IMR-90 (cell line): ENCODE measurements at regions not wholly inside any gene's neighbourhood (a gene's known extent, or its start where the extent isn't known, plus 50 kb on each side); places are given as distances from the start of the nearest gene placed in this dataset.

ENCODE experiments used
- ATAC-seq: fragments of 200-7000 bp; cut with Tn5 transposase; 2 replicates; pipeline ENCODE4 v1.9.1; 2020; ENCODE audit warnings: low read depth, mild to moderate bottlenecking, moderate library complexity
- BruUV-seq: library from RNA; stranded (reverse); fragments of 400-500 nt; replicated peaks from 2 replicates; lab custom pipeline; 2021; lab: Mats Ljungman, UMichigan
- CTCF ChIA-PET: fragments of 300-600 bp; formaldehyde crosslinking; extraction: SDS; loops from one replicate; lab custom pipeline; 2021; ENCODE audit warnings: antibody characterized with exemption; lab: Yijun Ruan, JAX
- POLR2A ChIA-PET: fragments of 300-600 bp; sonication (Branson Sonifier 250); formaldehyde crosslinking; loops from one replicate; lab custom pipeline; 2022; ENCODE audit warnings: antibody characterized with exemption; ENCODE audit not compliant: unreplicated experiment; lab: Charles Lee
- DNase-seq: peaks from one replicate; pipeline ENCODE4 v3.0.0; 2013
- H2AFZ ChIP-seq: replicated peaks from 2 replicates; pipeline ENCODE3; 2013; ENCODE audit warnings: low read length, mild to moderate bottlenecking; ENCODE audit not compliant: poor library complexity
- H2AK5ac ChIP-seq: 2 replicates; pipeline ENCODE4 v1.6.1; 2013; ENCODE audit warnings: low read depth, low read length, inconsistent platforms
- H2AK9ac ChIP-seq: replicated peaks from 2 replicates; pipeline ENCODE3; 2013; ENCODE audit warnings: mild to moderate bottlenecking, low read depth, low read length, moderate library complexity; ENCODE audit not compliant: poor library complexity
- H2BK120ac ChIP-seq: 2 replicates; pipeline ENCODE4 v1.6.1; 2013; ENCODE audit warnings: low read depth, low read length, inconsistent platforms
- H2BK15ac ChIP-seq: 3 replicates; pipeline ENCODE4 v1.6.1; 2013; ENCODE audit warnings: low read depth, low read length, inconsistent platforms
- H2BK20ac ChIP-seq: 2 replicates; pipeline ENCODE4 v1.6.1; 2013; ENCODE audit warnings: low read depth, mild to moderate bottlenecking, inconsistent platforms, low read length, moderate library complexity
- H2BK5ac ChIP-seq: 2 replicates; pipeline ENCODE4 v1.6.1; 2013; ENCODE audit warnings: mild to moderate bottlenecking, low read depth, low read length, inconsistent platforms; ENCODE audit not compliant: poor library complexity, severe bottlenecking
- H3K14ac ChIP-seq: replicated peaks from 2 replicates; pipeline ENCODE4 v1.6.1; 2013; ENCODE audit warnings: low read depth, low read length, inconsistent platforms
- H3K18ac ChIP-seq: 2 replicates; pipeline ENCODE4 v1.6.1; 2013; ENCODE audit warnings: low read depth, low read length, control low read depth
- H3K23ac ChIP-seq: 2 replicates; pipeline ENCODE4 v1.6.1; 2013; ENCODE audit warnings: low read depth, low read length, inconsistent platforms
- H3K27ac ChIP-seq: 2 replicates; pipeline ENCODE4 v1.5.1; 2013; ENCODE audit warnings: mild to moderate bottlenecking, control low read depth, low read length; ENCODE audit not compliant: insufficient read depth
- H3K27me3 ChIP-seq: 2 replicates; pipeline ENCODE4 v1.6.1; 2013; ENCODE audit warnings: low read length; ENCODE audit not compliant: control insufficient read depth, insufficient read depth
- H3K36me3 ChIP-seq: 2 replicates; pipeline ENCODE4 v1.6.1; 2013; ENCODE audit warnings: low read length, mixed read lengths; ENCODE audit not compliant: control insufficient read depth, insufficient read depth
- H3K4ac ChIP-seq: 2 replicates; pipeline ENCODE4 v1.6.1; 2013; ENCODE audit warnings: low read depth, low read length, inconsistent platforms
- H3K4me1 ChIP-seq: 2 replicates; pipeline ENCODE4 v1.6.1; 2013; ENCODE audit warnings: low read length, mixed read lengths; ENCODE audit not compliant: control insufficient read depth, insufficient read depth
- H3K4me2 ChIP-seq: 2 replicates; pipeline ENCODE4 v1.6.1; 2013; ENCODE audit warnings: low read depth, mild to moderate bottlenecking, control low read depth, low read length, moderate library complexity
- H3K4me3 ChIP-seq: 2 replicates; pipeline ENCODE4 v1.5.1; 2013; ENCODE audit warnings: low read depth, mild to moderate bottlenecking, control low read depth, low read length, moderate library complexity; ENCODE audit not compliant: insufficient read depth
- H3K56ac ChIP-seq: 2 replicates; pipeline ENCODE4 v1.6.1; 2013; ENCODE audit warnings: low read length, inconsistent platforms; ENCODE audit not compliant: insufficient read depth; ENCODE audit errors: extremely low read depth
- H3K79me1 ChIP-seq, 2 experiments: 2 replicates each; pipeline ENCODE4 v1.6.1; 2013; ENCODE audit warnings: low read length in 2 of 2, inconsistent platforms in 1 of 2, low read depth in 1 of 2
- H3K9ac ChIP-seq: 2 replicates; pipeline ENCODE4 v1.6.1; 2013; ENCODE audit warnings: low read depth, low read length, control low read depth
- H3K9me1 ChIP-seq: 2 replicates; pipeline ENCODE4 v1.6.1; 2013; ENCODE audit warnings: low read length, inconsistent platforms; ENCODE audit not compliant: insufficient read depth
- H3K9me3 ChIP-seq: 2 replicates; pipeline ENCODE4 v1.6.1; 2013; ENCODE audit warnings: low read length; ENCODE audit not compliant: control insufficient read depth, insufficient read depth
- H4K20me1 ChIP-seq: 2 replicates; pipeline ENCODE4 v1.6.1; 2013; ENCODE audit warnings: low read length, inconsistent platforms; ENCODE audit not compliant: insufficient read depth
- H4K5ac ChIP-seq: 2 replicates; pipeline ENCODE4 v1.6.1; 2013; ENCODE audit warnings: mild to moderate bottlenecking, low read depth, low read length, control low read depth
- H4K8ac ChIP-seq, 2 experiments: 2 replicates each; pipeline ENCODE4 v1.6.1; 2013; ENCODE audit warnings: low read depth in 2 of 2, low read length in 2 of 2, control low read depth in 1 of 2, inconsistent platforms in 1 of 2
- H4K91ac ChIP-seq: 2 replicates; pipeline ENCODE4 v1.6.1; 2013; ENCODE audit warnings: low read depth, low read length, inconsistent platforms; ENCODE audit not compliant: insufficient read depth
- BHLHE40 ChIP-seq: fragments of 150-350 bp; IDR thresholded peaks from 2 replicates; pipeline ENCODE4 v1.6.1; 2016; ENCODE audit warnings: mild to moderate bottlenecking, low read depth, low read length
- CEBPB ChIP-seq: IDR thresholded peaks from 2 replicates; pipeline ENCODE4 v1.6.1; 2012; ENCODE audit warnings: low read depth, low read length, improper control_type of control experiment
- CHD1 ChIP-seq: IDR thresholded peaks from 2 replicates; pipeline ENCODE4 v1.6.1; 2012; ENCODE audit warnings: low read depth, low read length, improper control_type of control experiment
- CTCF ChIP-seq: conservative IDR thresholded peaks from 2 replicates; pipeline ENCODE4 v1.5.1; 2012; ENCODE audit warnings: mild to moderate bottlenecking, low read depth, low read length, improper control_type of control experiment
- ELK1 ChIP-seq: fragments of 150-350 bp; IDR thresholded peaks from 2 replicates; pipeline ENCODE4 v1.6.1; 2016; ENCODE audit warnings: low read depth, mild to moderate bottlenecking, low read length, moderate library complexity, borderline replicate concordance
- FOS ChIP-seq: fragments of 150-350 bp; IDR thresholded peaks from 2 replicates; pipeline ENCODE4 v1.6.1; 2016; ENCODE audit warnings: low read depth, low read length
- MAFK ChIP-seq: IDR thresholded peaks from 2 replicates; pipeline ENCODE4 v1.6.1; 2012; ENCODE audit warnings: low read depth, low read length, improper control_type of control experiment
- MAZ ChIP-seq: IDR thresholded peaks from 2 replicates; pipeline ENCODE4 v1.6.1; 2012; ENCODE audit warnings: low read depth, mild to moderate bottlenecking, low read length, improper control_type of control experiment, moderate library complexity, borderline replicate concordance
- MXI1 ChIP-seq: IDR thresholded peaks from 2 replicates; pipeline ENCODE4 v1.6.1; 2012; ENCODE audit warnings: low read depth, mild to moderate bottlenecking, low read length, moderate library complexity, borderline replicate concordance
- NFE2L2 ChIP-seq: fragments of 150-350 bp; IDR thresholded peaks from 2 replicates; pipeline ENCODE4 v1.6.1; 2016; ENCODE audit warnings: low read depth, mild to moderate bottlenecking, low read length
- POLR2A ChIP-seq: IDR thresholded peaks from 2 replicates; pipeline ENCODE4 v1.6.1; 2012; ENCODE audit warnings: mild to moderate bottlenecking, low read depth, low read length
- RAD21 ChIP-seq: IDR thresholded peaks from 2 replicates; pipeline ENCODE4 v1.6.1; 2012; ENCODE audit warnings: low read length, improper control_type of control experiment
- RCOR1 ChIP-seq: IDR thresholded peaks from 2 replicates; pipeline ENCODE4 v1.6.1; 2012; ENCODE audit warnings: mild to moderate bottlenecking, low read length, improper control_type of control experiment; ENCODE audit not compliant: insufficient replicate concordance
- RFX5 ChIP-seq: IDR thresholded peaks from 2 replicates; pipeline ENCODE4 v1.8.0; 2012; ENCODE audit warnings: low read depth, mild to moderate bottlenecking, low read length, moderate library complexity
- SMC3 ChIP-seq: fragments of 150-350 bp; IDR thresholded peaks from 2 replicates; pipeline ENCODE4 v1.6.1; 2016; ENCODE audit warnings: low read depth, mild to moderate bottlenecking, antibody characterized with exemption, low read length, moderate library complexity
- WGBS, 2 experiments: methylation state at CpG; one replicate each; pipeline versions ENCODE4 v1.1.5 to v1.1.7; 2013; ENCODE audit warnings: missing lambda C conversion rate in 2 of 2; ENCODE audit not compliant: insufficient read length in 1 of 2; ENCODE audit errors: extremely low coverage in 2 of 2; 5-methylcytosine and 5-hydroxymethylcytosine counted together
- dilution Hi-C: fragments of 300-500 bp; cut with HindIII; formaldehyde crosslinking; loops from one replicate; pipeline ENCODE4 v1.14.3; 2018; ENCODE audit warnings: low sequenced_read_pairs; ENCODE audit not compliant: unreplicated experiment
- in situ Hi-C: fragments of 300-500 bp; cut with MboI; formaldehyde crosslinking; loops from 3 replicates; pipeline ENCODE4 v1.14.3; 2019; ENCODE audit warnings: low sequenced_read_pairs, inconsistent platforms, mixed read lengths
- intact Hi-C: fragments of 100-400 bp; cut with micrococcal nuclease; formaldehyde crosslinking; loops from 2 replicates; pipeline ENCODE4 v1.10.0; 2022
- TF ChIP-seq, protein P1 (sequence below): fragments of 150-350 bp; IDR thresholded peaks from 2 replicates; pipeline ENCODE4 v1.6.1; 2017; ENCODE audit warnings: mild to moderate bottlenecking, antibody characterized with exemption, low read length, low read depth

DNA sequence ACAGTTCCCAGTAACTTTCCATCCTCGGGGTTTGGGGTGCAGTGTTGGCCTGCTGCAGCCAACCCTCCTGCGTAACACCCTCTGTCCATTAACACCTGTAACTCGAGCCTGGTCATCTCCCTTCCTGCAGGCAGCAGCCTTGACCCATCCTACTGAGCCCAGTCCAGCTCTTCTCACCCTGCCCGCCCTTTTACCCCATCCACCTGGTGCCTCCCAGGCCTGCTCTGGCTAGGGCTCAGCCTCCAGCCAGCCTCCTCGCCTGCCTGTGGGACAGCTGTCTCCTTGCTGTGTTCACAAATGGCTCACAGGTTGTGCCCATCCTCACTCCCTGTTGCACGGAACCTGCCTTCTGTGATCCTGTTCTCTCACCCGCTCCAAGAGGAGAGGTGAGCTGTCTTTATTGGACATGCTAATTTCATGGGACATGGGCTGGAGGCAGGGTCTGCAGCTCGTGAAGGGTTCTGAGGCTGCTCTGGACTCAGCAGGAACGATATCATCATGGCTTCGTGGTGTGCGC is 277.2 kb upstream of the TCERG1L start:
- in situ Hi-C loops = no loop called here
- CTCF ChIA-PET = no interaction called here
- dilution Hi-C loops = no loop called here

More for the DNA sequence above, 277.2 kb upstream of the TCERG1L start:
- POLR2A ChIA-PET = no interaction called here
- Histone ChIP-seq H3K4me2 (no peak overlapping the region), H3K4ac (no peak overlapping the region), H3K79me1 (no peaks in the 10 kb centered on the region), H4K91ac (no peak overlapping the region), H3K27ac (no peak overlapping the region), H4K20me1 (no peaks in the 10 kb centered on the region), H2AFZ (no peak overlapping the region), H3K56ac (no peak overlapping the region), H3K14ac (no peak overlapping the region), H3K18ac (no peak overlapping the region), H3K9me3 (peaks cover 38% of the 10 kb centered on the region), H3K4me3 (no peak overlapping the region), H2BK15ac (no peak overlapping the region), H4K8ac (no peak overlapping the region), H3K9me1 (no peaks in the 10 kb centered on the region), H2BK120ac (no peak overlapping the region), H3K4me1 (no peaks in the 10 kb centered on the region), H3K23ac (no peak overlapping the region), H2AK5ac (no peak overlapping the region), H3K27me3 (no peaks in the 10 kb centered on the region), H3K36me3 (no peaks in the 10 kb centered on the region), H3K9ac (no peak overlapping the region), H2AK9ac (no peak overlapping the region), H2BK20ac (no peak overlapping the region), H2BK5ac (no peak overlapping the region), H4K5ac (no peak overlapping the region)
- 25% methylated on average over 3 of the region's 11 CpGs; no CpG with 5 or more reads in 1 of the 2 experiments for WGBS, 2 experiments
- intact Hi-C loops = no loop called here
- BruUV-seq = no TSS peak
- DNase-seq (no peak), ATAC-seq (no peak)
- TF ChIP-seq, protein P1, sequence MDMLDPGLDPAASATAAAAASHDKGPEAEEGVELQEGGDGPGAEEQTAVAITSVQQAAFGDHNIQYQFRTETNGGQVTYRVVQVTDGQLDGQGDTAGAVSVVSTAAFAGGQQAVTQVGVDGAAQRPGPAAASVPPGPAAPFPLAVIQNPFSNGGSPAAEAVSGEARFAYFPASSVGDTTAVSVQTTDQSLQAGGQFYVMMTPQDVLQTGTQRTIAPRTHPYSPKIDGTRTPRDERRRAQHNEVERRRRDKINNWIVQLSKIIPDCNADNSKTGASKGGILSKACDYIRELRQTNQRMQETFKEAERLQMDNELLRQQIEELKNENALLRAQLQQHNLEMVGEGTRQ = no peak
- TF ChIP-seq BHLHE40 = no peak
- TF ChIP-seq RAD21 = no peak
- no peak for TF ChIP-seq MAFK
- no peak for TF ChIP-seq ELK1
- TF ChIP-seq RCOR1 = no peak
- TF ChIP-seq MAZ = no peak
- TF ChIP-seq POLR2A = no peak
- no peak for TF ChIP-seq FOS
- TF ChIP-seq NFE2L2 = no peak
- TF ChIP-seq SMC3 = no peak
- TF ChIP-seq CEBPB = no peak
- no peak for TF ChIP-seq RFX5
- no peak for TF ChIP-seq CTCF
- TF ChIP-seq CHD1 = no peak
- no peak for TF ChIP-seq MXI1
